T-helper 22 cell (primary cell): ENCODE measurements at regions not wholly inside any gene's neighbourhood (a gene's known extent, or its start where the extent isn't known, plus 50 kb on each side); places are given as distances from the start of the nearest gene placed in this dataset.
"Not testable (repeated sequence)": the region's sequence is repeated elsewhere in the genome, so short reads cannot be mapped to it uniquely, and the experiment has no call there.

Source experiments
- DNase-seq: peaks from one replicate; pipeline ENCODE4 v3.0.0-alpha.2; 2020; ENCODE audit warnings: low read depth

DNA sequence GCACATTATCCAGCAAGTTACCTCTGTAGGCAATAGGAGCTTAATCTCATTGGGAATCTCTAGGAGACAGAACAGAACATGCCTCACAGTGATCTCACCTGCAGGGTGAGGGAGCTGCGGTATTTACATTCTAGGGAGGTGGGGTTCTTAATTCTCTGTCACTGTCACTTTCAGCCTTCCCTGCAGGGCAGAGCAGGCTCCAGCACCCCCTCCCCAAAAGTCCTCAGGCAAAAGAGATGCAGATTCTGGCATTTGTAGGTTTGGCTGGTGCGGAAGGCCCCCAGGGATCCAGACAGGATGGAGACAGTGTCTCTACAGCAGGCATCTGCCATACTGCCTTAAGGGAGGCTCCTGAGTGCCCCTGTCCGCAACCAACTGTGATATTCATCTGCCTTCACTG, 166.4 kb upstream of the ATP6AP2 start:
- no peak for DNase-seq

DNA sequence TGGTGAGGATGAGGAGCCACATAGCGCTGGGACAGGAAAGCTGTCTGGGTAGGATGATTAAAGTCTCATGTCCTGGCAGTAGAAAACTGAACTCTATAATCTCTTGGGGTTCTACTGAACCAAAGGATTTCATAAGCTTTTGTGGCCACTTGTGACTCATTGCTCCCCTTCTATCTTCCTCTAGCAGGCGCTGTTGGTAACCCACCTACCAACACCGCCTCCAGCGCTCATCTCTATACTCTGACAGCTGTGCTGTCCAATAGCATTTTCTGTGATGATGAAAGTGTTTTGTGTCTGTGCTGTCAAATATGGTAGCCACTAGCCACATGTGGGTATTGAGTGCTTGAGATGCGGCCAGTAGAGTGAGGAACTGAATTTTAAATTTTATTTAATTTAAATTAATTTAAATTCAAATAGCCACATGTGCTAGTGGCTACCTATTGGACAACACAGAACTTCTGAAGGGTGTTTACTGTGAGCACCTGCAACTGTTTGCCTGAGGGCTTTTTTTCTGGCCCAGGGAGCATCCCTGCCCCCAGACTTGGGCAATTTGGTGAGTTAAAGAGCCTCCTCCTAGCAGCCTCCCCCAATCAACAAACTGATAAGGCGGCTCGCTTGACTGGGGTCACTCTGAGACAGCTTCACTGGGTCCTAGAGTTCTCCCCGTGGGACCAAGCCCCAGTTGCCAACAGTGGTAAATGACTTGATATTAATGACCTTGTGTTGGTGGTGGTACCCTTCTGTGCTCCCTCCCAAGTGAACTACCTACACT, 169.2 kb upstream of the ATP6AP2 start:
- no peak for DNase-seq

DNA sequence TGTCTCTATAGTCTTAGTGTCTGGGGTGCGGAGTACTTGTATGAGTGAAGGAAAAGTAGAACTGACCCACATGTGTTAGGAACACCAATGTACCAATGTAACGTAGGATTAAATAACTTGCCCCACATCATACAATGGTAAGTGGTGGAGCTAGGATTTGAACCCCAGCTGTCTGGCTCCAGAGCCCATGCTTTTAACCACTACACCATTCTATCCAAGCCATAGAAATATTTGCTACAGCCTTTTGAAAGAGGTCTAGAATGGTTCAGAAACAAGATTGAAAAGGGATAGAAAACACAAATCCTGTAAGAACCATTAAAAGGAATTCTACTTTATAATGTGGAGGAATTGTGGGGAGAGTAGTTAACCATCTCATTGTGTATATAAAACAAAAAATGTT, 169.9 kb upstream of the ATP6AP2 start:
- DNase-seq: no peak

DNA sequence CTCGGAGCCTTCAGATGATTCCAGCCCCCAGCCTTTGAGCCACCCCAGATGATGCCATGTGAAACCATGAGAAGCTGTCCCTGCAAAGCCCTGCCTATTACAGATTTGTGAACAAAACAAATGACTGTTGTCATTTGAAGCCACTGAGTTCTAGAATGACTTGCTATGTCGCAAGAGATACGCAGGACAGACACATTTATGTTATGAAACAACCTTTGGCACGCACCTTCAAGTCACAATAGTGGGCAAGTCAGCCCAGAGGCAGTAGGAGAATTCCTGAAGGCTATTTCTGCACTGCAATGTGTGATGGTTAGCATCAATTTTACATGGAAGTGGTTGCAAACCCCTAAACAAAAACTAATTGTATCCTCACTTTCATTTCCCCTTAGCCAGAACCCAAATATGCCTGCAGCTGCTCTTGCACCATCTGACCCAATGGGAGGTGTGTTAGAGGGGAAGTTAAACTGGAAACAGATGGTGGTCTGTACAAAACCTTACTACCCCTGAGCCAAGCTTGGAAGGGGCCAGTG, 174.4 kb upstream of the ATP6AP2 start:
- DNase-seq: no peak

DNA sequence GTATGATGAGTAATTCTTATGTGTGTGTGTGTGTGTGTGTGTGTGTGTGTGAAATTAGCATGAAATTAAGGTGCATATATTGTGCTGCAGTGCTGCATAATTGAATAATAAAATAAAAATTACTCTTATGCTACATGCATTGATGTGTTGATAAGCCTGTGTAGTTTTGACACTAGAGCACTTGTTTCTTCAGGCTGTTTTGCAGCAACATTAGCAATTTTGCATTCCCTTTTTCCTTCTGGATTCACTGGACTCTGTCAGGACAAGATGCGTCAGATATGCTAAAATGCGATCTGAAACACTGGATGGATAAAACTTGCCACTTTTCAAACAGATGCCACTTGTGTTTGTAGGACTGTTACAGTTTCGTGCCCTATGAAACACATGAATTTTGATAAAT, 175.4 kb upstream of the ATP6AP2 start:
- no peak for DNase-seq

DNA sequence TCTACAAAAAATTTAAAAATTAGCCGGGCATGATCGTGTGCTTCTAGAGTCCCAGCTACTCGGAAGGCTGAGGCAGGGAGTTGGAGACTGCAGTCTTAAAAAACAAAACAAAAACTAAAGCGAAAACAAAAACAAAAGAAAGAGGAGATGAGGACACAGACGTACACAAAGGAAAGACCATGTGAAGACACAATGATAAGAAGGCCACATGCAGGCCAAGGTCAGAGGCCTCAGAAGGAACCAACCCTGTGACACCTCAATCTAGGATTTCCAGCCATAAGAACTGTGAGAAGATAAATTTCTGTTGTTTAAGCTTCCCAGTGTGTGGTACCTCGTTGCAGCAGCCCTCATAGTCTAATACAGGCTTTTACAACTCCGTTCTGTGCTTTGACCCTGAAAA, 177.0 kb upstream of the ATP6AP2 start:
- DNase-seq: no peak

DNA sequence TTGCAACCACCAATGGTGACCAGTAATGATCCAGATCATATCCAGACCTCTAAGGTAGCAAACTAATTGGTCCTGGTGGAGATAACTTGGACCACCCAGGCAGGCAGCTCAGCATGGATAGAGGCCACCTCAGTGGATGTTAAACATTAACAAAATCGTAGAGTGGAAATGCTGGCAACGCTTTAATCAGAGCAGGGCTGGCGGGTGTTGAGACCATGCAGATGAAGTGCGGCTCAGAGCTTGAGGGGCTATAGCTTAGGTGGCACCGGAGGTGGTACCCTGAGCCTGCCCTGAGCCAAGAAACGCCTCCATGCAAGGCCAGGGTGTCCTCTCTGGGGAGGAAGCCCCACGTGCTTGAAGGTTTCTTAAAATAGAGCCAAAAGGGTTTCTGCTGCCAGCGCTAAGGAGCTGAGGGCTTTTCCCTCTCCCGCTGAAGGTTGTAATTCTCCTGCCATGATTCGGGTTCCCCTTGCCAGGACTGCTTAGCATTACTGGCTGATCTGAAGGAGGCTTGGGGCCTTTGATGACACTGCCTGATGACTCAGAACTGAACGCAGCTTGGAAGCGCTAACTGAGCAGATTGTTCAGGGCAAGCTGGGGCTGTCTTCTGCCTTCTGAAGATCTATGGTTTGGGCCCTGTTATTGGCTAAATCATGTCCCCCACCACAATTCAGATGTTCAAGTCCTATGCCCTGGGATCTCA, 177.8 kb upstream of the ATP6AP2 start:
- no peak for DNase-seq

DNA sequence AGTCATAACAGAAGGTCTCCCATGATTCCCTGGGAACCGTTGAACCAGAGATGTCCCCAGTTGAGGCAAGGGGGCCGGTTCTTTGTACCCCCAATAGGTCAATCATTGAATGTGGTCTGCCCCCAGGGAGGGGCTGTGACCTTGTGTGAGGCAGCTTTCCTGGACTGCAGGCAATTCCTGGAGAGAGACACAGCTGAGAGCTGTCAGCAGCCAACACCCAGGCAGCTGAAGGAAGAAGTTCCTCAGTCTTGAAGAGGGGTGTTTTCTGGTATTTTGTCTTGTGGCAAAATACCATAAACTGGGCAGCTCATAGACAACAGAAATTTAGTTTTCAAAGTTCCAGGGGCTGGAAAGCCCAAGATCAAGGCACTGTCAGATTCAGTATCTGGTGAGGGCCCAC, 185.7 kb upstream of the ATP6AP2 start:
- no peak for DNase-seq

DNA sequence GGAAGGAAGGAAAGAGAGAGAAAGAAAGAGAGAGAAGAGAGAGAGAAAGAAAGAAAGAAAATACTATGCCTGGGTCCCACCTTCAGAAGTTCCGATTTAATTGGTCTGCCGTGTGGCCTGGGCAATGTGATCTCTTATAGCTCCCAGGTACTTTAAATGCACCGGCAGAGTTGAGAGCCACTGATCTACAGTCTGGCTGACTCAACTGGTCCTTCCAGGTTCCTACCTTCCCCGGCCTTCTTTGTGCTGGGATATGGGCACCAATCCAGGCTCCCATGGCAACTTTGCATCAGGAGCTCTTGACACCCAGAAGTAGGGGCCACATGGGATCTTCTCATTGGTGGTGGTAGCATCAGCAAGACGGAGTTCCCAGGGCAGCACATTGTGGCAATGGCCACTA, 186.5 kb upstream of the ATP6AP2 start:
- DNase-seq: no peak

DNA sequence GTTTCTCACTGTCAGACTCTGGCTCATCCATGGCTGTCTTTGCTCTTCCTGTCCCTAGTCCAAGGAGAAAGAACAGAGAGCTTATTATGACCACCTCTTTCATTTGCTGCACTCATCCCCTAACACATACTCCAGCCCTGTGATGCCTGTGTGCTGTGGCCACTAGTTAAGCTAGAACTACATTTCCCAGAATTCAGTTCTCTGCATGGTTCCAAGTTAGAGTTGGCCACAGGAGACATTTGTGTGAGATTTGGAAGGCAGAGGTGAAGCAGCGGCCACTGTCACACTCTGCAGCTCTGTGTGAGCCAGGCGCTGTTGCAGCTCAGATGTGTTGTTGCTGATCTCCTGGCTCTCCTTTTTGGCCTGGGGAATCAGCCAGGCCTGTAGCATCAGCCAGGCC, 188.2 kb upstream of the ATP6AP2 start:
- no peak for DNase-seq

DNA sequence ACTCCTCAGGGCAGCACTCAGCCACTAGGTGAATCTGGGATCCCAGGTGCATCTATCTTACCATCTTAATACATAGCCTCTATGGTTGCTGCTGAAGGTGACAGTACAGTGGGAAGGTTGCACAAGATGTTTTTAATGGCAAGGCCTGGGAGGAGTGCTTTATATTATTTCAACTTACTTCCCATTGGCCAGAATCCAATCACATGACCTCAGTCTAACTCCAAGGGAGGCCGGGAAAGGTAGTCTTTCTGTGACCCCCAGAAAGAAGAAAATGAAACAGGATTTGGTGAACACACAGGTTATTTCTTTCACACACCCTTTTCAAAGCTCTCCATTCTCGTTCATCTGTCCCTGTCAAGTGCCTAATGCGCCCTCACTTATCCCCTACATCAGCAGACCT, 189.1 kb upstream of the ATP6AP2 start:
- DNase-seq: no peak

DNA sequence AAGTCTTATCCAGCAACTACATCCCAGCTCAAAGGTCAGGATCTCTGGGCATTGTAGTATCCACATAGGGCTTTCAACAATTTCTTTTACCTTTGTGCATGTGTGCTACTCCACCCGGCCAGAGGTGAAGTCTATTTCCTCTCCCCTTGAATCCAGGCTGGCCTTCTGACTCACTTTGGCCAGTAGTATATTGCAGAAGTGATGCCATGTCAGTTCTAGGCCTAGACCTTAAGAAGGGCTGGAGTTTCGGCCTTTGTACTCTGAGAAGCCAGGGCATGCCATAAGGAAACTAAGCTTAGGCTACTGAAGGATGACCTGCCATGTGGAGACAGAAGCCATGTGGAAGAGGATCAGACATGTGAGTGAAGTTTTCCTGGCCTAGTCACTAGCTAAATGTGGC, 191.2 kb upstream of the ATP6AP2 start:
- DNase-seq: no peak

DNA sequence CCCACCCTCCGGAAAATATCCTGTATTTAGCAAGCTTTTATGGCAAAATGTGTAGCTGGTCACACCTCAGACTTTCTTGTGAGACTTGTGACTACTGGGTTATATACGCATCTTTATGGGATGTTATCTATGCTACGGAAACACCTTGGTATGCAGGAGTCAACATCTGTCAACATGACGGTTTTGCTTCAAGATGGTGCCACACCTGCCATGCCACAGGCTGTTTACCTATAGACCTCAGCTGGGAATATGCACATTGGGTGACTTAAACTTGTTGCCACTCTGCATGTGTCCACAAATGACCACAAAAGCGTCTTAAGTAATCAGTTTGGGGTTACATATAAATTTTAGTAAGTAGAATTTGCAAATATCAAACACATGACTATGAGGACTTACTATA, 192.3 kb upstream of the ATP6AP2 start:
- no peak for DNase-seq

DNA sequence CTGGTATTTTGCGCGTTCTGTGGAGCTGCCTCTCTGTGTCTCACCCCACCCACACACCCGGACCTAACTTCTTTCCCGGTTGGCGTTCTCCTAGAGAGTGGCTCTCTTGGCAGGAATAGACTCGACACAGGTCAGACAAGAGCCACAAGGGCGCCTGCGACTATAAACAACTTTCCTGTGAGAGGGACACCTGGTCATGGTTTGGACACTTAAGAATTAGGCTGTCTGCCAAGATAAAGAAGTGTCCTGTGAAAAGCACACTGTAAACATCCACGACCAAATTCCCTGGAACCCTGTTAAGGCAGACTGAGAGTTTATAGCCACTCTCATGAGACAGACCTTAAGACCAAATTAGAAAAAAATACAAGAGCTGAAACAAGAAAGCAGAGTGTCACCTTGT, 192.9 kb upstream of the ATP6AP2 start:
- not testable (repeated sequence) for DNase-seq

DNA sequence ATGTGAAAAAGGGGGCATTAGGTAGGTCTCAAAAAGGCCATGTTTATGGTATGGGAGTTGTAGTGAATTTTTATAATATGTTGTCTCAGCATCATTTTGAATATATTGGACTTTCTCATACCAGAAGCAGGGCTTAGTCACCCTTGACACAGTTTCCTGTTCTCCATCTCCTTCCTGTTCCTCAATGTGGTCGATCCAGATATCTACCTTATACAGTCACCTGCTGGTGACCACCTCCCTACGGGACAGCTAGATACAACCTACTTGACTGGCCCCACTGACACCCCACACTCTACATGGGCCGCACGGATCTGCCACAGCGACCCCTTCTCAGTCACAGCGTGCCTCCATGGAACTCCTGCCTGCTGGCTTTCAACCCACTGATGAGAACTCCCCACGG, 193.5 kb upstream of the ATP6AP2 start:
- not testable (repeated sequence) for DNase-seq

DNA sequence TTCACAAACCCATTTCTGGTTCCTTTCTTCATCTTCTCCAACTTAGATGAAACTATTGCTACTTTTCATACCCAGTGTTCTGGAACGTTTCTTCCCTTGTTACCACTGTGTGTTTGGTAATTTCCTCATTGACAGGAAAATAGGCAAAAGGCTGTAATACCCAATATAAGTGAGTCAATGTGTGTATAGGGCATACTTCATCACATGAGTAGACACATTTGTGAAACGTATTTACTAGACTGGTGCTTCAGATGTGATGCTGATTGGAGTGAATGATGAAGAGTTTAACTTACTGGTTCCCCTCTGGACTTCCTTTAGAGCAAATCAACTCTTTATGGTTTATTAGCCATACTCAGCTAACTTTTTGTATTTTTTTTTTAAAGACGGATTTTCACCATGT, 195.1 kb upstream of the ATP6AP2 start:
- DNase-seq: no peak

DNA sequence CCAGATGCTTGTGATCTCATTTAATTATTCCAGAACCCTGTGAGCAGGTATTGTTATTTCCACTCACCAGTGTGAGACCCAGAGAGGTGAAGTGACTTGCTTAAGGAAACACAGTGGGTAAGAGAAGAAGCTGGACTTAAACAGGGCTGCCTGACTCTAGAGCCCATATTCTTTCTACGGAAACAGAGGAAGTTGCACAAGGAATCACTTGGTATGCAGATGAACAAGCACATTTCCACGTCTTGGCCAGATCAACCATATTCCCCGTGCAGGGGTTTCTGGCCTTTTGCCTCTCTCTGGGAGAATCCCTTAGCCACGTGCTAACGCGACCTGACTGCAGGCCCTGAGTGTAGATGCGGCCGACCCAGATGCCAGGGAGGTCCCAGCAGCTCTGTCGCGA, 195.5 kb upstream of the ATP6AP2 start:
- DNase-seq: no peak

DNA sequence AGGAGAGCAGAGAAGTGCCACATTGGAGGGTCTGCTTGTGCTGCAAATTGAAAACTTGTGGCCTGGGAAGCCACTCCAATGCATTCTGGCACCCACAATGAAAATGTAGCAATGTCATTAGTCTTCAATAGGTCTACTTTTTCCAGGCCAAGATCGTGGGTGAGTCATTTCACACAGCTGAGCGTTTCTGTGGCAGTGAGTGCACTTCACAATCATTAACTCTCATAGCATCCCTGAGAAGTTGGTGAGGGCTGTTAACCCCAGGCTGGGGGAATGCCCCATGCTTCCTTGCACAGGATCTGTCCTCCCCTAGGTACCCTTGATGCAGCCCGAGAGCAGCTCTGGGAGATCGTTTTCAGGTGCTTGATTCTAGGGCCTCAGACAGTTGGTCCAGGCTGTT, 196.8 kb upstream of the ATP6AP2 start:
- no peak for DNase-seq

DNA sequence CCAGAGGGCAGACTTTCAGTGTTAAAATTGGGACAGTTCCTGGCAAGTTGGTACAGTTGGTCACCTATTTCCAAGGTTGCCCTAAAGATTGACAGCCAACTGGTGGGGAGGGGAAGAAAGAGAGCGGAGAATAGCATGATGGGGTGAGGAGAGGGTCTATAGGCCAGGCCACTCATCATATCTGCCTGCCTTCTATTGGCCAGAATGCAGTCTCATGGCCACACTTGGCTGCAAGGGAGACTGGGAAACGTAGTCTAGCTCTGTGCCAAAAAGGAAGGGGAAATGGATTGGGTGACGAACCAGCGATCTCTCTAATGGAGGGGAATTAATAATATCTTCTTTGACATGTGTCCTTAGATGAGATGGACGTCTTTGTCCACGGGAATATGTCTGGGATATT, 197.4 kb upstream of the ATP6AP2 start:
- DNase-seq: no peak

DNA sequence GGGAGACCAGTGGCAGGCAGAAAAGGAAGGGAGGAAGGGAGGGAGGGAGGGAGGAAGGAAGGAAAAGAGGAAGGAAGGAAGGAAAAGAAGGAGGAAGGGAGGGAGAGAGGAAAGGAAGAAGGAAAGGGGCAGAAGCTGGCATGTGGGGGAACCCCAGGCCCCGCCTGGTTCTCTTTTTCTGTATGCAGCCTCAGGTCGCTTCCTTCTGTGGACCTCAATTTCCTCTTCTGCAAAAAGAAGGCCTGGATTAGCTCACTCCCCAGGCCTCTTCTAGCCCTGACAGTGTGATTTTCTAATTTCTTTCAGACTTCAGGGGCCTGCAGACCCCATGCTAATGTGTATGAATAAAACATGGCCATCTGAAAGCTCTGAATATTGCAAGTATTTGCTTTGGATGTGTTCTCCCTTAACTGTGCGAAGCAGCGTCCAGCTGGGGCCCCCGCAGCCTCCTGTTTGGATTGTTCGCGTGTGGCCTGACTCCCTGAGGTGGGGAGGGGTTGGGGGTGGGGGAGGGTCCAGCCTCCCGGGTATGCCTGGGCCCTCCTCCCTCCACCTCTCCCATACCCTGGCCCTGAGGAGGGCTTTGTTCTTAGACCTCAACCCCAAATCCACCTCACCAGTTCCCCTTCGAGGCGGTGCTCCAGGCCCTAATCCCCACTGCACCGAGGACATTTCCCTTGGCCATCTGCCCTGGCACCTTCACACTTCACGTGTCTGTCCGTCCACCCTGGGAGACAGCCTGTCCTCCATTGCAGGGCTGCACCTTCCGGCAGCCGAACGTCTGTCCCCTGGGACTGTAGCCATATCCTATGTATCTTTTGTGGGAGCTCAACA, 199.9 kb upstream of the ATP6AP2 start:
- DNase-seq: no peak

DNA sequence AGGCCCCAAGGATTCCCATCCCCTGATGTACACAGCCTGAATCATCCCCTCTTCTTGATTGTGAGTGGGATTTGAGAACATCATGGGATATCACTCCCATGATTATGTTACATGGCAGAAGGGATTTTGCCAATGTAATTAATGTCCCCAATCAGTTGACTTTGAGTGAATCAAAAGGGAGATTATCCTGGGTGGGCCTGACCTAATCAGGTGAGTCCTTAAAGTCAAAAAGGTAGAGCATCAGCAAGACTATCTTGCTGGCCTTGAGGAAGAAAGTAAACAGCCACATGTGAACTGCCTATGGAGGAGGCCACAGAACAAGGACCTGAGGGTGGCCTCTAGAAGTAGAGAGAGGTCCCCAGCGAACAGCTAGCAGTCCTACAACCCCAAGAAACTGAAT, 203.1 kb upstream of the ATP6AP2 start:
- DNase-seq: no peak

DNA sequence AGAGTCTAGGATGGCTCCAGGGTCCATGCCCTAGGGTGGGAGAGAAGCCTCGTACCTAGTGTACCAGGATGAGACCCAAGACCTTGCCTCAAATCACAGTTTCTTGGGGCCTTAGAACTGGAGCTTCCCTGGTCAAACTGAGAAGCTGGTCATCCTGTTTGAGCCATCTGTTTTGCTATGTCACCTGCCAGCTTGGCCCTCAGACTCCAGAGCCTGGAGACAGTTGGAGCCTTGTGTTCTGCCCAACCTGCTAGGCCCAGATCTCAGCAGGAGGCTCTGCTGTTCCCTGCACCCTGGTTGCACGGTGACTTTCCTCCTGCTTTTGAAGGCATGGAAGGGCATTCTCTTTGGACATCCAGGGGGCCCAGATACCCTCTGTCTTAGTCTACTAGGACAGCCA, 206.3 kb upstream of the ATP6AP2 start:
- no peak for DNase-seq

DNA sequence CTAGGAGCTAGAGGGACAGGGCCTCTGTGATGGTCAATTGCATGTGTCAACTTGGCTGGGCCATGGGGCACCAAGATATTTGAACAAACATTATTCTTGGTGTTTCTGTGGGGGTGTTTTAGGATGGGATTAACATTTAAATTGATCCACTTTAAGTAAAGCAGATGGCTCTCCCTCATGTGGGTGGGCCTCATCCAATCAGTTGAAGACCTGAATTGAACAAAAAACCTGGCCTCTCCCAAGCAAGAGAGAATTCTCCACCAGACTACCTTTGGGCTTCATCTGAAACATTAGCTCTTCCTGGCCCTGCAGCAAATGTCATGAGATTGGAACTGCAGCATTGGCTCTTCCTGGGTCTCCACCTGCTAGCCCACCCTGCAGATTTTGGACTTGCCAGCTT, 207.1 kb upstream of the ATP6AP2 start:
- no peak for DNase-seq
